ENCODE measurements at regions not wholly inside any gene's neighbourhood (a gene's known extent, or its start where the extent isn't known, plus 50 kb on each side); places are given as distances from the start of the nearest gene placed in this dataset.

GRCh38 chr16:80489173-80489572 lies 51.6 kb upstream of the DYNLRB2 start:
- no peaks in the 10 kb centered on the region for H3K36me3 Mint-ChIP-seq
- H3K4me3 Mint-ChIP-seq, result no peak overlapping the region
- ATAC-seq, result no peak
- H3K27ac Mint-ChIP-seq, result no peak overlapping the region
- POLR2A ChIA-PET, result no interaction called here
- no peaks in the 10 kb centered on the region for H3K4me1 Mint-ChIP-seq
- H3K9me3 Mint-ChIP-seq, result no peaks in the 10 kb centered on the region
- H3K27me3 Mint-ChIP-seq, result peaks cover 6 to 34% (median 15%) of the 10 kb centered on the region in 5 donors
- DNase-seq, result no peak

- POLR2A ChIA-PET, result no interaction called here
- DNase-seq (no peak), ATAC-seq (no peak)
- H3K4me1 Mint-ChIP-seq, result no peaks in the 10 kb centered on the region
- no peak overlapping the region for H3K4me3 Mint-ChIP-seq
- H3K27me3 Mint-ChIP-seq, result peaks cover 6 to 37% (median 15%) of the 10 kb centered on the region in 5 donors
- H3K27ac Mint-ChIP-seq, result no peak overlapping the region
- no peaks in the 10 kb centered on the region for H3K9me3 Mint-ChIP-seq
- no peaks in the 10 kb centered on the region for H3K36me3 Mint-ChIP-seq
Observed at GRCh38 chr16:80488167-80488566, 52.6 kb upstream of the DYNLRB2 start.

GRCh38 chr16:80480664-80481063 lies 60.1 kb upstream of the DYNLRB2 start:
- POLR2A ChIA-PET, result no interaction called here
- ATAC-seq (no peak), DNase-seq (no peak)
- H3K36me3 Mint-ChIP-seq, result no peaks in the 10 kb centered on the region
- H3K4me1 Mint-ChIP-seq, result no peaks in the 10 kb centered on the region
- H3K27ac Mint-ChIP-seq, result no peak overlapping the region
- H3K4me3 Mint-ChIP-seq, result no peak overlapping the region
- no peaks in the 10 kb centered on the region for H3K9me3 Mint-ChIP-seq
- H3K27me3 Mint-ChIP-seq, result peaks cover 6 to 48% (median 11%) of the 10 kb centered on the region in 5 donors

GRCh38 chr16:80477838-80478237 lies 63.0 kb upstream of the DYNLRB2 start:
- DNase-seq (no peak), ATAC-seq (no peak)
- Mint-ChIP-seq H3K27ac (no peak overlapping the region), H3K9me3 (no peaks in the 10 kb centered on the region), H3K4me3 (no peak overlapping the region), H3K4me1 (no peaks in the 10 kb centered on the region), H3K27me3 (peaks cover 2 to 30% (median 5%) of the 10 kb centered on the region in 5 donors), H3K36me3 (no peaks in the 10 kb centered on the region)
- POLR2A ChIA-PET, result no interaction called here

- peaks cover 0 to 3% (median 2%) of the 10 kb centered on the region in 4 donors for H3K4me1 Mint-ChIP-seq
- H3K27ac Mint-ChIP-seq, result no peak overlapping the region
- no peak for ATAC-seq
- H3K27me3 Mint-ChIP-seq, result peaks cover 8 to 53% (median 23%) of the 10 kb centered on the region in 5 donors
- POLR2A ChIA-PET, result no interaction called here
- no peak for DNase-seq
- H3K4me3 Mint-ChIP-seq, result no peak overlapping the region
- H3K9me3 Mint-ChIP-seq, result no peaks in the 10 kb centered on the region
- no peaks in the 10 kb centered on the region for H3K36me3 Mint-ChIP-seq
Observed at GRCh38 chr16:80468029-80468428, 72.8 kb upstream of the DYNLRB2 start.

- ATAC-seq (peak; percentile 49 to 59), DNase-seq (peak; percentile 4 to 66 (median 28))
- Mint-ChIP-seq H3K36me3 (no peaks in the 10 kb centered on the region), H3K4me1 (peaks cover 0 to 3% (median 2%) of the 10 kb centered on the region in 4 donors), H3K27me3 (peaks cover 7 to 53% (median 23%) of the 10 kb centered on the region in 5 donors), H3K27ac (no peak overlapping the region), H3K4me3 (no peak overlapping the region), H3K9me3 (no peaks in the 10 kb centered on the region)
- POLR2A ChIA-PET, result no interaction called here
Observed at GRCh38 chr16:80466024-80466987, 74.5 kb upstream of the DYNLRB2 start.

- Mint-ChIP-seq H3K27me3 (peaks cover 7 to 58% (median 18%) of the 10 kb centered on the region in 5 donors), H3K36me3 (no peaks in the 10 kb centered on the region), H3K4me3 (no peak overlapping the region), H3K9me3 (no peaks in the 10 kb centered on the region), H3K27ac (no peak overlapping the region), H3K4me1 (peaks cover 0 to 3% (median 2%) of the 10 kb centered on the region in 4 donors)
- POLR2A ChIA-PET, result no interaction called here
- DNase-seq (no peak), ATAC-seq (no peak)
Observed at GRCh38 chr16:80463751-80464495, 76.9 kb upstream of the DYNLRB2 start.

GRCh38 chr16:80463326-80463725 lies 77.5 kb upstream of the DYNLRB2 start:
- Mint-ChIP-seq H3K4me1 (peaks cover 0 to 3% (median 2%) of the 10 kb centered on the region in 4 donors), H3K36me3 (no peaks in the 10 kb centered on the region), H3K9me3 (no peaks in the 10 kb centered on the region), H3K27ac (no peak overlapping the region), H3K4me3 (no peak overlapping the region), H3K27me3 (peaks cover 7 to 58% (median 14%) of the 10 kb centered on the region in 5 donors)
- POLR2A ChIA-PET, result no interaction called here
- ATAC-seq, result no peak
- no peak for DNase-seq

GRCh38 chr16:80462917-80463316 lies 77.9 kb upstream of the DYNLRB2 start:
- Mint-ChIP-seq H3K27me3 (peaks cover 6 to 60% (median 14%) of the 10 kb centered on the region in 5 donors), H3K4me3 (no peak overlapping the region), H3K36me3 (no peaks in the 10 kb centered on the region), H3K4me1 (peaks cover 0 to 3% (median 2%) of the 10 kb centered on the region in 4 donors), H3K9me3 (no peaks in the 10 kb centered on the region), H3K27ac (no peak overlapping the region)
- DNase-seq (no peak), ATAC-seq (no peak)
- POLR2A ChIA-PET, result no interaction called here

GRCh38 chr16:80460988-80461387 lies 79.8 kb upstream of the DYNLRB2 start:
- Mint-ChIP-seq H3K36me3 (no peaks in the 10 kb centered on the region), H3K27me3 (peaks cover 5 to 63% (median 13%) of the 10 kb centered on the region in 5 donors), H3K4me1 (peaks cover 0 to 3% (median under 1%) of the 10 kb centered on the region in 4 donors), H3K4me3 (no peak overlapping the region), H3K9me3 (no peaks in the 10 kb centered on the region), H3K27ac (no peak overlapping the region)
- DNase-seq (no peak), ATAC-seq (no peak)
- POLR2A ChIA-PET, result no interaction called here

- Mint-ChIP-seq H3K27ac (peak overlapping the region in 1 of 10 donors; percentile 2), H3K27me3 (peaks cover 7 to 54% (median 14%) of the 10 kb centered on the region in 5 donors), H3K9me3 (no peaks in the 10 kb centered on the region), H3K36me3 (no peaks in the 10 kb centered on the region), H3K4me3 (no peak overlapping the region), H3K4me1 (peaks cover 0 to 2% (median 0%) of the 10 kb centered on the region in 4 donors)
- POLR2A ChIA-PET, result no interaction called here
- ATAC-seq (no peak), DNase-seq (no peak)
Observed at GRCh38 chr16:80459966-80460365, 80.8 kb upstream of the DYNLRB2 start.

GRCh38 chr16:80459331-80459777 lies 81.4 kb upstream of the DYNLRB2 start:
- Mint-ChIP-seq H3K4me1 (no peaks in the 10 kb centered on the region), H3K9me3 (no peaks in the 10 kb centered on the region), H3K27me3 (peaks cover 5 to 47% (median 12%) of the 10 kb centered on the region in 5 donors), H3K27ac (no peak overlapping the region), H3K4me3 (no peak overlapping the region), H3K36me3 (no peaks in the 10 kb centered on the region)
- POLR2A ChIA-PET, result no interaction called here
- DNase-seq (no peak), ATAC-seq (no peak)

GRCh38 chr16:80457871-80458270 lies 82.9 kb upstream of the DYNLRB2 start:
- Mint-ChIP-seq H3K4me1 (no peaks in the 10 kb centered on the region), H3K4me3 (no peak overlapping the region), H3K9me3 (no peaks in the 10 kb centered on the region), H3K27me3 (peaks cover 5 to 38% (median 12%) of the 10 kb centered on the region in 5 donors), H3K36me3 (no peaks in the 10 kb centered on the region), H3K27ac (no peak overlapping the region)
- ATAC-seq, result no peak
- POLR2A ChIA-PET, result no interaction called here
- no peak for DNase-seq

Data from naive thymus-derived CD8-positive, alpha-beta T cell (primary cell).